GM12874 (cell line): ENCODE measurements at regions not wholly inside any gene's neighbourhood (a gene's known extent, or its start where the extent isn't known, plus 50 kb on each side); places are given as distances from the start of the nearest gene placed in this dataset.

ENCODE experiments used
- TF ChIP-seq, protein P1 (sequence below): IDR thresholded peaks from 2 replicates; pipeline ENCODE4 v1.5.1; 2011; ENCODE audit warnings: low read depth, mild to moderate bottlenecking, control low read depth, low read length, moderate library complexity; ENCODE audit not compliant: insufficient read depth

GRCh38 chr4:116005037-116005805 lies 891.8 kb upstream of the NDST4 start:
- TF ChIP-seq, protein P1, sequence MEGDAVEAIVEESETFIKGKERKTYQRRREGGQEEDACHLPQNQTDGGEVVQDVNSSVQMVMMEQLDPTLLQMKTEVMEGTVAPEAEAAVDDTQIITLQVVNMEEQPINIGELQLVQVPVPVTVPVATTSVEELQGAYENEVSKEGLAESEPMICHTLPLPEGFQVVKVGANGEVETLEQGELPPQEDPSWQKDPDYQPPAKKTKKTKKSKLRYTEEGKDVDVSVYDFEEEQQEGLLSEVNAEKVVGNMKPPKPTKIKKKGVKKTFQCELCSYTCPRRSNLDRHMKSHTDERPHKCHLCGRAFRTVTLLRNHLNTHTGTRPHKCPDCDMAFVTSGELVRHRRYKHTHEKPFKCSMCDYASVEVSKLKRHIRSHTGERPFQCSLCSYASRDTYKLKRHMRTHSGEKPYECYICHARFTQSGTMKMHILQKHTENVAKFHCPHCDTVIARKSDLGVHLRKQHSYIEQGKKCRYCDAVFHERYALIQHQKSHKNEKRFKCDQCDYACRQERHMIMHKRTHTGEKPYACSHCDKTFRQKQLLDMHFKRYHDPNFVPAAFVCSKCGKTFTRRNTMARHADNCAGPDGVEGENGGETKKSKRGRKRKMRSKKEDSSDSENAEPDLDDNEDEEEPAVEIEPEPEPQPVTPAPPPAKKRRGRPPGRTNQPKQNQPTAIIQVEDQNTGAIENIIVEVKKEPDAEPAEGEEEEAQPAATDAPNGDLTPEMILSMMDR = no peak

DNA sequence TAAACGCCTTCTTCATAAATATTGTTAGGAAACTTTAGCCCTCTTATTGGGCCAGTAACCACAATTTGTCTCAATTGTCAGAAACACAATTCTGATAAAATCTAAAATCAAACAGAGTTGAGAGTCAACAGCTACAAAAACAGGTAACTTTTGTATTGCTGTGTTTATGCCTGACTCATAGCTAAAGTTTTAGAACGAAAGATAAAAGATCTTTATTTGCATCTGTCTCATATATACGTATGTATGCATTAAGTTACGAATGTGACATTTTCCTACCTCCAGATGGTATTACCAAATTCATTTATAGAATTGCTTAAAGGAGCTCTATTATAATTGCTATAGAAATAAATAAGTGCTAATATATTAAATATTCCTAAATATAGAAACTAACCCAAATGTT lies 887.9 kb upstream of the NDST4 start:
- TF ChIP-seq, protein P1 = no peak

- TF ChIP-seq, protein P1 = no peak
Observed at GRCh38 chr4:115986573-115986972, 873.2 kb upstream of the NDST4 start.

GRCh38 chr4:115973768-115974167 lies 860.3 kb upstream of the NDST4 start:
- TF ChIP-seq, protein P1 = no peak

DNA sequence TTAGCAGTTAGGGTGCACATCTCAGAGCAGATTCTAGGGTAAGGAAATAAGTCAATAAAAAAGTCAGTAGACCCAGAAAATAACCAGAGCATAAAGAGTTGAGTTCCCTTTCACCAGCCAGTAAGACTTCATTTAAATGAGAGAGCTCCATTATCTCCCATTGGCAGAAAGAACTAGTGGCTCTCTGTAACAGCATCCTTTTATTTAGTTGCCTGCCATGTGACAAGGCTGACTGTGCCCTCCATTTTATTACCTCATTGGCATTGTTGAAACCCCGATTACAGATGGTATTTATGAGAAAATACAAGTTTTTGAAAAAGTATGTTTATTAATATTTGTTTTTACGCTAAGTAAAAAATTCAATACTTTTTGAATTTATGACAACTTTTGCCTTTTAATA lies 859.5 kb upstream of the NDST4 start:
- TF ChIP-seq, protein P1 = no peak

GRCh38 chr4:115970859-115971258 lies 857.4 kb upstream of the NDST4 start:
- TF ChIP-seq, protein P1 = no peak

GRCh38 chr4:115969756-115970155 lies 856.3 kb upstream of the NDST4 start:
- TF ChIP-seq, protein P1 = no peak
